ENCODE measurements at regions not wholly inside any gene's neighbourhood (a gene's known extent, or its start where the extent isn't known, plus 50 kb on each side); places are given as distances from the start of the nearest gene placed in this dataset.

DNA sequence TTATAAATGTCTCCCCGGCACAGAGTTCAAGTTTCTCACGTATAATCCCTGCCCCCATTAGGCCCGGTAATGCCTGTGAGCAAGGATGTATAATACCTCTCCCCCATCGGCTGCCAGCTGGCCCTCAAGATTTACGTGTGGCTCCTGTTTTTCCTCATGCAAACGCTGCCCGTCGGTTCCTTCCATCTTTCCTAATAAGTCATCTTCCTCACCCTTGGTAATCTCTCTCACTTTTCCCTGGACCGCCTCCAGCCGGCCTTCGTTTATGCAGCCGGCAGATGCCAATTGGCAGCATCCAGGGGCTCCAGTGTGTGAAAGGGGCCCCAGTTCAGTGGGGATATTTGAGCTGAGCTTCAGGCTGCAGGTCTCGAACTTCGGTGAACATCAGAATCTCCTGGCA lies 86.5 kb upstream of the NEURL1B start:
- no peak for TF ChIP-seq YY1 (IDR thresholded peaks at IDR 0.05; ENCODE audit: insufficient read depth, insufficient read length)
- no peak for TF ChIP-seq SUZ12 (IDR thresholded peaks at IDR 0.05; ENCODE audit: extremely low read depth, insufficient read depth, insufficient read length)

Measured in NT2/D1 (cell line).